Retinal pigment epithelial cell (primary cell): ENCODE measurements at regions not wholly inside any gene's neighbourhood (a gene's known extent, or its start where the extent isn't known, plus 50 kb on each side); places are given as distances from the start of the nearest gene placed in this dataset.
"Not testable (repeated sequence)": the region's sequence is repeated elsewhere in the genome, so short reads cannot be mapped to it uniquely, and the experiment has no call there.

Source experiments
- DNase-seq: peaks from one replicate; pipeline ENCODE4 v3.0.0-alpha.2; 2010; ENCODE audit warnings: low read depth
- H3K4me3 ChIP-seq: 2 replicates; pipeline ENCODE4 v1.5.1; 2011; ENCODE audit warnings: mild to moderate bottlenecking, low read length, control low read depth, moderate library complexity
- TF ChIP-seq, protein P1 (sequence below): conservative IDR thresholded peaks from 2 replicates; pipeline ENCODE4 v1.5.1; 2011; ENCODE audit warnings: low read depth, low read length, control low read depth, inconsistent platforms

GRCh38 chr2:185667452-185667851, 71.2 kb upstream of the FSIP2 start:
- TF ChIP-seq, protein P1, sequence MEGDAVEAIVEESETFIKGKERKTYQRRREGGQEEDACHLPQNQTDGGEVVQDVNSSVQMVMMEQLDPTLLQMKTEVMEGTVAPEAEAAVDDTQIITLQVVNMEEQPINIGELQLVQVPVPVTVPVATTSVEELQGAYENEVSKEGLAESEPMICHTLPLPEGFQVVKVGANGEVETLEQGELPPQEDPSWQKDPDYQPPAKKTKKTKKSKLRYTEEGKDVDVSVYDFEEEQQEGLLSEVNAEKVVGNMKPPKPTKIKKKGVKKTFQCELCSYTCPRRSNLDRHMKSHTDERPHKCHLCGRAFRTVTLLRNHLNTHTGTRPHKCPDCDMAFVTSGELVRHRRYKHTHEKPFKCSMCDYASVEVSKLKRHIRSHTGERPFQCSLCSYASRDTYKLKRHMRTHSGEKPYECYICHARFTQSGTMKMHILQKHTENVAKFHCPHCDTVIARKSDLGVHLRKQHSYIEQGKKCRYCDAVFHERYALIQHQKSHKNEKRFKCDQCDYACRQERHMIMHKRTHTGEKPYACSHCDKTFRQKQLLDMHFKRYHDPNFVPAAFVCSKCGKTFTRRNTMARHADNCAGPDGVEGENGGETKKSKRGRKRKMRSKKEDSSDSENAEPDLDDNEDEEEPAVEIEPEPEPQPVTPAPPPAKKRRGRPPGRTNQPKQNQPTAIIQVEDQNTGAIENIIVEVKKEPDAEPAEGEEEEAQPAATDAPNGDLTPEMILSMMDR = no peak
- DNase-seq = no peak
- H3K4me3 ChIP-seq = no peak overlapping the region

DNA sequence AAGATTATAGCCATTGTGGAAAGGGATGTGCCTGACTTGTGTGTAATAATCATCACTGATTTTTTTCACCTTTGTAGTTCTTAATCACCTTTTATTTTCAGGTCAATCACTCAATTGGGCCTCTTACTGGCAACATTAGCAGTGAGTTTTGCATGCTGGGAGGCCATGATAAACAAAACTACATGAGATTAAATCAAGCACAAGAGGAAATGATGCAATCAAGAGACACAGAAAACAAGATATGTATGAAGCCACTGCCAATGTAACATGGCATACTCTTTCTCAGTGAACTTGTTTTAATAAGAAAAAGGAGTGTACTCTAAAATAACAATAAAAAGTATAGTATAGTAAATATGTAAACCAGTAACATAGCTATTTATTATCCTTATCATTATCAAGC, 69.9 kb upstream of the FSIP2 start:
- DNase-seq = no peak
- H3K4me3 ChIP-seq = no peak overlapping the region
- TF ChIP-seq, protein P1 = no peak

- TF ChIP-seq, protein P1 = no peak
- no peak overlapping the region for H3K4me3 ChIP-seq
- no peak for DNase-seq
These were observed 64.4 kb upstream of the FSIP2 start for GRCh38 chr2:185674232-185674631.

- no peak for DNase-seq
- TF ChIP-seq, protein P1 = no peak
- no peak overlapping the region for H3K4me3 ChIP-seq
These were observed 62.3 kb upstream of the FSIP2 start for GRCh38 chr2:185676316-185676715.

DNA sequence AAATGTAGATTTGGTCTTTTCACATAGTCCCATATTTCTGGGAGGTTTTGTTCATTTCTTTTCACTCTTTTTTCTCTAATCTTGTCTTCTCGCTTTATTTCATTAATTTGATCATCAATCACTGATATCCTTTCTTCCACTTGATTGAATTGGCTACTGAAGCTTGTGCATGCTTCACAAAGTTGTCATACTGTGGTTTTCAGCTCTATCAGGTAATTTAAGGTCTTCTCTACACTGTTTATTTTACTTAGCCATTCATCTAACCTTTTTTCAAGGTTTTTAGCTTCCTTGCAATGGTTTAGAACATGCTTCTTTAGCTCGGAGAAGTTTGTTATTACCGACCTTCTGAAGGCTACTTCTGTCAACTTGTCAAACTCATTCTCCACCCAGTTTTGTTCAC, 51.6 kb upstream of the FSIP2 start:
- DNase-seq, H3K4me3 ChIP-seq: not testable (repeated sequence)

DNA sequence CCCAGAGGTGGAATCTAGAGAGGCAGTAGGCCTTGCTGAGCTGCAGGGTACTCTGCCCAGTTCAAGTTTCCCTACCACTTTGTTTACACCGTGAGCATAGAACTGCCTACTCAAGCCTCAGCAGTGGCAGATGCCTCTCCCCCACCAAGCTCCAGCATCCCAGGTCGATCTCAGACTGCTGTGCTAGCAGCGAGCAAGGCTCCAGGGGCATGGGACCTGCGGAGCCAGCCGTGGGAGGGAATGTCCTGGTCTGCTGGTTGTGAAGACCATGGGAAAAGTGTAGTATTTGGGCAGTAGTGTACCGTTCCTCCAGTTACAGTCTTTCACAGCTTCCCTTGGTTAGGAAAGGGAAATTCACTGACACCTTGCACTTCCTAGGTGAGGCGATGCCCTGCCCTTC, 50.6 kb upstream of the FSIP2 start:
- no peak for DNase-seq
- TF ChIP-seq, protein P1 = no peak
- H3K4me3 ChIP-seq = no peak overlapping the region
